NCI-H1694 treated with DMSO at 0.1 percent for 48 hours (cell line): ENCODE measurements at regions not wholly inside any gene's neighbourhood (a gene's known extent, or its start where the extent isn't known, plus 50 kb on each side); places are given as distances from the start of the nearest gene placed in this dataset.

Experiments used
- DNase-seq: peaks from one replicate; lab custom pipeline; 2025; lab: John Stamatoyannopoulos, UW

DNA sequence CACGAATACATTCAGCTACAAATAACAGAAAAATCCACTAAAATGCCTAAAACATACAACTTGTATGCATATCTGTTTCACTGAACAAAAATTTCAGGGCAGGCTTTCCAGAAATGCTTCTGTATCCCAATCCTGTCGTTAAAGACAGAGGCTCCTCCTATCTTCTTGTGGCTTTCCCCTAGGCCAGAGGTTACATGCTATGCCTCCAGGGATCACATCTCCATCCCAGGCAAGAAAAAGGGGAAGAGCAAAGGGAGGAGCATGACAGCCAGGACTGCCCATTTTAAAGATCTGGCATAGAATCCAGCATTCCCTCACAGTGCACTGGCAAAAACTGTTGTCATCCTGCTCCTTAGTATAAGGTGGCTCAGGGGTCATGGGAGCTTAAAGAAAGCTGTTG, 268.7 kb upstream of the SETBP1 start:
- DNase-seq: no peak

DNA sequence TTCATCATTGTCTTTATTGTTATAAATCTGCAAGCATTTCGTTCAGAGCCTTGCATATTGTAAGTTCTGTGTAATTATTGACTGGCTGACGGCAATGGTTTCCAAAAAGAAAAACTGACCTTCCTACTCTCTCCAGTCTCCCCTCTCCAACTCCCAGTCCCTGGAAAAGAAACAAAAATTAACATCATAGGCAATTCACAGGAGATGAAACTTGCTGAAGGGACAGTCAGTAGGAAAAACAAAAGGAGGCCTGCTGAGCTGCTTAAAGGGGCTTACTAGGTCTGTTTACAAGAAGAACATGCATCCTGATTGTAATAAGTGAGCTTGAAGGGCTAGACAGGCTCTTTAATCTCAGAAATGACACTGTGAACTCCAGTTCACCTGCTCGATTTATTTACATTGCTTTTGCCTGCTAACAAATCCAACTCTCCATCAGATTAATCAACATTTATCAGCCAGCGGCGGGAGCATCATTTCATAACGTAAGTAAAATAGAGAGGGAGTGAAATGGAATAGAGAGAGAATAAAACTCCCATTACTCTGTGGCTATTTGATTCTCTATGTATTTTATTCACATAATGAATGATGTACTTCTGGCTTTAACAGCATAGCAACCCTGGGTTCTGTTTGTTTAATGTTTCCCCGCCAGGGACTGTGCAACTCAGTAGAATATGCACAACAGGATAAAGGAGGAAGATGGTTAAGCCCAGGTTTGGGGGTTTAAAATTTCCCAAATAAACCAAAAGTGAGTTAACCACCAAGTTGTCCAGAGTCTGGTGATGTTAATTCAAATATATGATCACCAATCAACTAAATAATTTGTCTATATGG, 256.7 kb upstream of the SETBP1 start:
- DNase-seq: no peak

DNA sequence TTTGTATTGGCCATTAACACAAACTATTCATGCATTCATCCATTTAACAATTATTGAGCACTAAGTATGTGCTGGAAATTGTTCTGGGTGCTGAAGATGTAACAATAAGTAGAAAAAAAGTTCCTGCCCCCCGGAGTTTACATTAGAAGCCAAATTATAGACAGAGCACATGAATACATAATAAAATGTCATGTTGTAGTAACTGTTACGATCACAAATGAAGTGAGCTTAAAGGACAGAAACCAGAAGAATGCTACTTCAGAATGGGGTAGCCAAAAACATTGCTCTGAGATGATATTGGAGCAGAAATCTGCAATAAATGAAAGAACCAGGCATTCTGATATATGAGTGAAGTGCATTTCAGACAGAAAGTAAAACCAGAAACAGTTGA, 256.0 kb upstream of the SETBP1 start:
- no peak for DNase-seq

DNA sequence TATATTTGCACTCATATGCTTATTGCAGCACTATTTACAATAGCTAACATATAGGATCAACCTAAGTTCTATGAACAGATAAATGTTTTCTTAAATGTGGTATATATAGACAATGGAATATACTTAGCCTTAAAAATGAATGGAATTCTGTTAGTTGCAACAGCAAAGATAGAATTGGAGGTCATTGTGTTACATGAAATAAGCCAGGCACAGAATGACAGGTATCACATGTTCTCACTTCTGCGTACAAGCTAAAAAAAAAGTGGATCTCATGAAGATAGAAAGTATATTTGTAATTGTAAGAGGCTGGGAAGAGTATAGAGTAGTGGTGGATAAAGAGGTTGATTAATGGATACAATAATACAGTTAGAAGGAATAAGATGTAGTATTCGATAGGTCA, 255.5 kb upstream of the SETBP1 start:
- DNase-seq: no peak

DNA sequence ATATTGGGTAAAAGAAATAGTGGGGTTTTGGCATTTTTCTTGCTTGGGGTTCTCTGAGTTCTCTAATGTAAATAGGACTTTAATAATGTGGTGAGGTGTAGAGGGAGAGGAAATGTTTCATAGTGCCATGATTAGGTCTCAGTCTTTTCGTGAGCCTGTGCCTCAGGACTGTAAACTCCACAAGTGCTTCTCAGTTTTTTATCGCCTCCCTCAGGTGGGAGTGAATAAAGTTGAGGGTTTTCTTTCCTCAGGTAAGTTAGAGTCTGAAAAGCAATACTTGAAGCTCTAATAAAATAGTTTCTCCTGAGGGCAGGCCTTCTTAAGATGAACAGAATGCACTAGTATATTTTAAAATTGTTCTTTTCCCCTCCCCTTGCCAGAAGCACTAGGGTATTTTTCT, 243.1 kb upstream of the SETBP1 start:
- DNase-seq: no peak

DNA sequence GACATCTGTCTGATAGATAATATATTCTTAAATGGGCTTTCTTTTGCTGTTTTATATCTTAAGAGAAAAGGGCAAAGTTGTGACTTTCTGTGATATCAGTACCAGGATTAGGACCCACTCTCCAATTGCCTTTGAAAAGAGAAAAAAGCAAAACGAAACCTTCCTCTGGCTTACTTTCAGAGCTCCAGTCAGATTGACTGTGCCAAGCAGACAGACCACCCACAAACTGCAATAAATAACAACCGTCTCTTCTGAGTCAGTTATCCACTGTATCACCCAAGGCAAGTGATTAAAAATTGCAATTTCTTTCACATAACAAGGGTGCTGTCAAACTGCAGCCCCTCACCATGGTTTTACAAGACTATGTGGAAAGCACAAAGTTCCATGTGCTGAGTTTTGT, 230.5 kb upstream of the SETBP1 start:
- no peak for DNase-seq

DNA sequence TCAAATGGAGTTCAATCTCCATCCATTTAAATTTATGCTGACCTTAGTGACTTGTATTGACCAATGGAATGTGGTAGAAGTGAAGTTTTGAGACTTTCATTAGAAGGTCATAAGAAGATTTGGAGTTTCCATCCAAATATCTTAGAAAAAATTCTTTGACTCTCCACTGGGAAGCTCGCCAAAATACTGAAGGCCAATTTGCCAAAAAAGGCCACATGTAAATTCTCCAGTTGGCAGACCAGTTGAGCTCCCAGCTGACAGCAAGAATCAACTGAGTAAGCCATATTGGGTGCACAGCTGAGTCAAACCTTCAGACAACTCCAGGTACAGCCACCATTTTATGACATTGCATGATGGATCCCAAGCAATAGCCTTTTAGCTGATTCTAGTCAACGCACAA, 228.3 kb upstream of the SETBP1 start:
- DNase-seq: no peak

DNA sequence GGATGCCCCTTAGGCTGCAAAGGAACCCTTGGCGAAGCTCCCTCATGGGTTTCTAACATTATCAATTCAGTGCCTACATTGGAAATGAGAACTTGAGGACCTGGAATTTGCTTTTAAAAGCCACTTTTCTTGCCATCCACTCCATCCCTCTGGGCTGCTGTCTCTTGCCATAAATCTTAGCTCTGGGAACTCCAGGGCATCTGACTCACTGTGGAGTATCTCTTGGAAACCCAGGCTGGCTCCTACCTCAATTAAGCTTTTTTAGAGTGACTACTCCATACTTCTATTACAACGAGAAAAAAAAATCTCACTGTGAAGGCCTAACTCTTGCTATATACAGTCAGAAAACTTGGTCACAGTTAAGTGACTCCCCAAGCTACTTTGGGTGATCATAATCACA, 227.2 kb upstream of the SETBP1 start:
- no peak for DNase-seq

DNA sequence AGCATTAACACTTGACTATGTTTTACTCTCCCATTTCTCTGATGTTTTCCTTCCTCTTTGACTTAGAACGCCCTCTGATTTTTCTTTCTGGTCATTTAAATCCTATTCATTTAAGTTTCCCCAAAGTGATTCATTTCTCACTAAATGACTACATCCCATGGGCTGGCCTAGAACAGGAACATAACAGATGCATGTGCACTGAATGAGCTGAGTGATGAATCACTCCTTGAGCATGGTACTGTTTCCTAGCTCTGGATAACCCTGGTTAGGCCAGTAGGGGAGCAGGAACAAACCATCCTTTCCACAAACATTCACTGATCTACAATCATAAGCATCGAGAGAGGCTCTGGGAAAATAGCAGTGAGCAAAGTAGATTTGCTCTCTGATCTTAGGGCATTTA, 221.9 kb upstream of the SETBP1 start:
- DNase-seq: no peak

DNA sequence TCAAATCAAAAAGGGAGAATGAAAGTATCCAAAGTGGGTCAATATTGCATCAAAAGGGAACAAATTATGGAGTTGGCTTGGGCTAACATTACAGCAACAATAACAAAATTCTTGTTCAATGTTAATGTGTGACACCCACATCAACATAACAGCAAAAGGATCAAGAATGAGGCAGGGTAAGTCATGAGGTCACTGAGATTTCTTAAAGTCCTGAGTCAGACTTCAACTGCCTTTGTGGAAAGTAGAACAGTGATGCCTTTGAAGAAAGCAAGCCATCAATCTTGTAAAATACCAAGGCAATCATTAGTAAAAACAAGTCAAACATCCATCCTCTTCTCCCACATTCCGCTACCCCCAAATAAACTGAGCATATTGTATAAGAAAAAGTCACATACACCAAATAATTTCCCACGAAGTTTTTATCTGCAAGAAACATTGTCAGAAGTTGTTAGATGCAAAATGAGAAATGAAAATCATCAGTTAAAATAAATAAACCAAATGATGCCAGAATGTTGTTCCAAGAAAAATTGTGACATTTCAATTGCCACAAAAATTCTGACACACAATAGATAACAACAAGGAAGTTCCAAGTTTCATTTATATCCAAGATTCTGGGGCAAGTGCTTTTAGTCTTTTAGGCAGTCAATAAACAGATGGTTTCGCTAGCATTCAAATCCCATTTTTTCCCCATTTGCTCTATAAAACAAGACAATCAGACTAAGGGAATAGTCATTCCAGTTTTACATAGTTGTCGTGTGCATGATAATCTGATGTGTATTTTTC, 216.1 kb upstream of the SETBP1 start:
- DNase-seq: no peak

DNA sequence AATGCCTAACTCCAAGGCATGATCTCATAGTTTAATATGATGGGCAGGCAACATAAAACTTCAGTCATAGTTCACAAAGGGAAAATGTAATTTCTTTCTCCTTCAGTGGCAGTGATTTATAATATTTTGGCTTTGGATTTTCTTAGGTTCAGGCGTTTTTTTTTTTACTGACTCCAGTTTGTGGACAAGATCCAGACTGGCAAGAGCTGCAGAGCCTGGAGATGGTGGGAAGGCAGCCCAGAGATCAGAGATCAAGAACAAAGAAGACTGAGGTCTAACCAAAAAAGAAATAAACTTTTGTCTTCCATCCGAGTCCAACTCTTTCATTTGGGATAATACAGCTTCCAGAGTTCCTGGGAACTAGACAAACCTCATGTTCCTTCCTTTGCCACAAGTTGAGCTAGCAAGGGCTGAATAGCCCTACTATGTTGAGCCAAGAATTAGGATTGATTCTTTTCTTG, 215.3 kb upstream of the SETBP1 start:
- no peak for DNase-seq

DNA sequence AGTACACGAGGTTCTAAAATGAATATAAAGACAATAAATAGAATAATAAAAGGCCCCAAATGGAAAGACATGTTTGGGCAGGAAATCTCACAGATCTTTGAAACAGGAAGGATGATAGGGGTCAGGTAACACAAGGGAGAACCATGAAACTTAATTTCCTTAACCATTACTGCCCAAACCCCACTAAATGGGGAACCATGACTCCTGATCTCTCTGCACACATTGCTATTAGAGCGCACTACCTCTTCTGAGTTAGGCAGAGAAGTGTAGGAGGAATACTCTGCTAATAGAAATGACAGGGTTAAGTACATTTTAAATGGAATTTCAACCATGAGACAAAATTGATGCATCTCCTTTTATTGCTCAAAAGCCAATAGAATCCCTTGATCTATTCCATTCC, 213.7 kb upstream of the SETBP1 start:
- no peak for DNase-seq

DNA sequence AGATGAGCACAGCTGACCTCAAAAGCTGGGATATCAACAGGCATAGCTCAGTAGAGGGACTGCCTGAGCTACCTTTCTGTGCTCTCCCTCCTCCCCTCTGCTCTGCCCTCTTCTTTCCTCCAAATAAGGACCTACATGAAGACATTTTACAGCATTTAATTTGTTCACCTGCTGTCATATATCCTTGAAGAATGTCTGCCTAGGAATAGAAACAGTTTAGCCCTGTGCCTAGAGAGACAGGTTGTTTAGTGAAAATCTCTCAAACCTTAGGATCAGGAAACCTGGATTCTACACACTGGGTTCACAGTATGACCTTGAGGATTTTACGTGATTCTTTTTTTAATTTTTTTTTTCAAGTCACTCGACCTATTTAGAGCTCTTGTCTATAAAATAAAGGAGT, 213.0 kb upstream of the SETBP1 start:
- no peak for DNase-seq

DNA sequence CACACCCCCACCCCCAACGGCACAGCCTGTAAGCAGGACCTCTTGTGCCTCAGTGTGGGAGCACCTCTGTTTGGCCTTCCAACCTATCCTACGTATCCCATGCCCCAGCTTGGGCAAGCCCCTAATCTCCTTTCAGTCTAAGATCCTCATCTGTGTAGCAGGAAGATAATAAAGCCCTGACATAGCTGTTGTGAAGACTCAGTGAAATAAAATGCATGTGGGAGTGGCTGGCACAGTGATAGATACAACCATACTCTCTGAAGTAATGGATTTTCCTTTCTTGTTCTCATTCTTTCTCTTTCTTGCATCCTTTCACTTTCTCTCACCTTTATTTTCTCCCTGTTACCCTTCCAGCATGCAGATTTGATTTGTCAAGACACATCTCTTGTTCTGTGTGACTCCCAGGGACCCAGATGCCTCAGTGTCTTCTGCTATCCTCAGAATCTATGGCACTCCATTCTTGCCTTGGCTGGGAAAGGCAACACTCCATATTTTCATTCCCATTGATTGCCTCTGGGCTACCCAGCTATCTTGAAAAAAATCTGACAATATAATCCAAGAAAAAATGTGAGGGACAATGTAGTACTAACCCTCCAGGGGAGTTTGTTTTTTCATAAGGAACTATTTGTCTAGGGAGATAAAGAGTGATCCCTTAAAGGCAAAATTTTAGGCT, 207.2 kb upstream of the SETBP1 start:
- no peak for DNase-seq

DNA sequence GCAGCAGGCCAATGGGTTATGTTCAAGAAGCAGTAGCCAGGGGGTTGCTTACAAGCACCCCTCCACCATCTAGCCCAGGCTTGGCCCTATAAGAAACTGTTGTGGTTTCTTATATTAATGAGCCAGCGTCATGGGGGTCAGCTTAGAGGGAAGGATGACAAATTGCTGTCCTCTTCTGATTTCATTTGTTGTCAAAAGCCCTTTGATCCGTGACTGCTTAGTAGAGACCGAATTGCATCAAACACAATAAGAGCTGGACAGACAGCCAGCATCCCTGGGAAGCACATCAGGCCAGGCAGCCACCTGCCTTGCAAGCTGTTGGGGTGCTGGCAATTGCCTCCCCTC, 206.6 kb upstream of the SETBP1 start:
- DNase-seq: no peak

DNA sequence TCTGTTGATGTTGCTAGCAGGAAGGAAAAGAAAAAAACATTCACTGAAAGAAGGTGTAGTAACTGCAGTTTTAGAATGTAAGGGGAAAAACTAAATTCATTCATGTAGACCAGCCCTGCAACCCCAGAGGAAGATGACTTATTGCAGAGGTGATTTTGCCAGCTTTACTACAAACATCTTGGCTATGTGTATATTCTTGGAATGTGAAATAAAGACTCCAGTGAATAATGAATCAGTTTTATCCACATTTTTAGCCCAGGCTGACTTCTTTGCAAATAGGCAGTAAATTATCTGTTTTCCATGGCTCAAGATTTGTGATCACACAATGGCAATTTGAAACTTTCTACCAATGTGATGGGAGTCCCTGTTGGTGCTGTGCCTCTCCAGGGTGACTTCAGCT, 206.1 kb upstream of the SETBP1 start:
- DNase-seq: no peak

DNA sequence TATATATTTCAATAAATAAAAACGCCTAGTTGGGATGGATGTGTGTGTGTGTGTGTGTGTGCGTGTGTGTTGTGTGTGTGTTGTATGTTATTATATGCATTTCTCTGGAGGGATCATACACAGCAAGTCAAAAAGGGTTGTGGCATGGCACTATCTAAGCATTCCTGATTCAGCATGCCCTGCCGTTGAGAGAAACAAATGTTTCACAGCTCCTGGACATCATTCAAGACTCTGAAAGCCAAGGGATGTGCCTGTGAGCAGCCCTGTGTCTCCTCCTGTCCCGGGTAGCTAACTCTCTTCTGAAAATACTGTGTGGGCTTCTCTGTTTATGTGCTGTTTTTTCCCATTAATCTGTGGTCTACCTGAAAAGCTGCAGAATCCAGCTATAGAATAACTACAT, 197.9 kb upstream of the SETBP1 start:
- DNase-seq: no peak

DNA sequence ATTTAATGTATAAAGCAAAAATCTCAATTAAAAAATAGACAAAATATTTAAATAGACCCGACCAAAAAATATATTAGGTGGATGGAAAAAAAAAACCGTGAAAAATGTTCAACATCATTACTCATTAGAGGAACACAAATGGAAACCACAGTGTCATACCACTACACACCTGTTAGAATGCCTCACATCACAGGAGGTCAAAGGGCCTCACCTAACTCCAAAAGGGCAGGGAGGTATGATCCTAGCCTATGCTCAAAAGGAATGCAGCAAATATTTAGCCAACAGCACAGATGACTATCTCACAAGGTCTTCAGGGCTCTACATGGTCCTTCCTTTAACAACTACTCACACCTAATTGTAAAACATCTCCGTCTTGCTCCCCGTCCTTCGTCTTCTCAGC, 185.5 kb upstream of the SETBP1 start:
- no peak for DNase-seq

DNA sequence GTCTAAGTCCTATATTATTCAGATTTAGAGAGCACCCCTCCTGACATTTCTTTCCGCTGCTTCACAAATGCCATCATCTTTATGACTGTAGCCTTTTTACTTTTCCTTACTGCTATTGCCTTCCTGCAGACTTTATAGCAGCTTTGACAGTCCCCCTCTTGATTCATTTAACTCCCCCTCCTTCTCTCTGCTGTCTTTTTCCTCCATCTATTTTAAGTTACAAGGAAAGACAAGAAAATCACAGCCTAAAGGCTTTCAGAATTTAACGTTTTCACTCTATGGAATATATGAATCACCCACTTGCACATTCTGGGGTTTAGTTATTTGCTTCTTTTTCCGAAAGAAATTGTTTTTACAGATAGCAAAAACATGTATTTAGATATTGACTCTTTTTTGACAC, 183.4 kb upstream of the SETBP1 start:
- DNase-seq: no peak

DNA sequence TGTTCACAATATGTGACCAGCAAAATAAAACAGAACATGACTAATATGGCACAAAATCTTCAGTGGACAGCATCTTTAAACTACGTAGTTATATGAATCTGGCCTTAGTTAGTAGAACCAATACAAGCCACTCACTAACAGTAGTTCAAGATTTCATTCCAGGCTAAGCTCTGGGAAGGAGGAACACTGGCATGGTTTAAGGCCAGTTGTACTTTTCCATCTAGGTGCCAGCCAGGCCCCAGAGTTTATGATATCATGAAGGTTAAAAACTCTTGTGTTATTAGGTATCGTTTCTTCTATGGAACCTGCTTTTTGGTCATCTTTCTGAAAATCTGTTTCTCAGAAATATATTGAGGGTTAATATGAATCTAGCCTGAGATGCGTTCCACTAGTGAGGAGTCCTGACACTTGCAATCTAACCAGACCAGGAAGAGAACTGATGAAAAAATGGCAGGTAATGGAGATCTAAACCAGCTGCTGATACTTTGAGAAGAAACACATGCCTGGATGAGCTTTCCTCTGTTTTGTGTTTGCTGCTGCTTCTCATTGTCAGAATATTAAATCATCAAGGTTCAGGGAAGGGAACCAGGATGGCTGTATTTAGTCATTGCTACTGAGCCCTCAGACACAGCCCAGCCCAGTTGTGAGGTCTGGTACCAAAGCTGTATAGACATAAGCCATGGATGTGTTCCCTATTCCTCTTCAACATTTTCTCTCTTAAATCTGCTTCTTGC, 182.8 kb upstream of the SETBP1 start:
- no peak for DNase-seq

DNA sequence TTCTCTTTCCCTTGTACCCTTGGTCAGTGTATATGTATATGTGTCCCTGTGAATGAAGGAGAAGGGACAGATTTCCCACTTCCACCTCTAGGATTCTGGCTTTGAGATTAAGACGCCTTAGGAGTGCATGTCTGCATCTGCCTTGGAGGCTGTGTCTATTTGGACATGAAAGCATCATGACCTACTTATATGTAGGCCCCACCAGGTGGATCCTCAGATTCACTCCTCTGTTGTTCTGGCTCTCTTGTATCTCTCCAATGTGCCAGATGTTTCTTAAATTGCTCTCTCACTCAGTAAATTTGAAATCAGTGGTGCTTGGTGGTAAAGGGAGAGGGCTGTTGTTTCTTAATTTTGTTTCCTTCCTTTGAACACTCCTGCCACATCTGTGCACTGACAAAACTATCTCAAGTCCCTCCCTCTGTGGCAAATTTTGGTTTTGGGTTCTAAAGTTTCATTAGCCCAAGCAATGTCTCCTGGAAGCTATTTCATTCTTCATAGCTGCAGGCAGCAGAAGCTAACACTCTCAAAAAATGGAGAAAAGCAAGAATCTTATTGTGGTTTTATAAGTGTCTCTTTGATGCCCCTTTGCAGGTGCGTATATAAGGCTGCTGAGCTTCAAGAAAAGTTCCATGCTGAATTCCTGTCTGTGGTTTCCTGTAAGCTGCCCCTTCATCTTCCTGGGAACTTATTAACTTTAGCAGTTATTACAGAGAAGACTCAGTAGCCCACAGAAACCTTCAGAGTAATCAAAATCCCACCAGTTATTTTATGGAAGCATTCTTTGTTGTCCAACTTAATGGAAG, 179.7 kb upstream of the SETBP1 start:
- DNase-seq: no peak

DNA sequence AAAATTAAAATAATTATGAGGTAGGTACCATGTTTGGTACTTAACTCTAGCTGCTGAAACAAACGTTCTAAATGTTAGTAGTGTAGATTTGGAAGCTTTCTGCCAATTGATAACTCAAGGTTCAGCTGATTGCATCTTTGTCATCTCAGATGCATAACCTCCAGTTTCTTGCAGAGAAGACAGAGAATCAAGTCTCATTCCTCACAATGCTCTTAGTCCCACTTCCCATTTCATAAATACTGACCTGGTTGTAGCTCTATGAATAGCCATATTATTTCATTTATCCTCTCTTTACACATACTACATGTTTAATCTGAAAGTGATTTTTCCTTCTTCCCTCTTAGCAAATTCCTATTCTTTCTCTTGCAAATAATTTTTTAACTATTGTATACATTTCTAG, 178.5 kb upstream of the SETBP1 start:
- DNase-seq: no peak
